Tibial nerve (tissue), 4 donors: ENCODE measurements at regions not wholly inside any gene's neighbourhood (a gene's known extent, or its start where the extent isn't known, plus 50 kb on each side); places are given as distances from the start of the nearest gene placed in this dataset.
A peak's percentile ranks its signal among the peaks of the same experiment; 100 is the strongest.

Experiments
- DNase-seq, 2 donors: peaks; one replicate each; pipeline ENCODE4 v3.0.0-alpha.2; 2019; ENCODE audit warnings: low spot score in 2 of 2
- H3K27ac ChIP-seq, 4 donors: fragments of 200-600 bp; sonication (generic) in 3 of 4; one replicate each; pipeline ENCODE4 v1.5.1; 2017 to 2019; ENCODE audit warnings: mild to moderate bottlenecking in 1 of 4
- H3K27me3 ChIP-seq, 2 donors: fragments of 200-600 bp; sonication (generic) in 1 of 2; one replicate each; pipeline versions ENCODE4 v1.5.1 to v1.6.0; 2017 to 2019
- H3K36me3 ChIP-seq, 3 donors: fragments of 200-600 bp; sonication (generic); one replicate each; pipeline ENCODE4 v1.5.1; 2018 to 2019
- H3K4me1 ChIP-seq, 4 donors: fragments of 200-600 bp; sonication (generic) in 3 of 4; one replicate each; pipeline ENCODE4 v1.5.1; 2017 to 2019
- H3K4me3 ChIP-seq, 4 donors: fragments of 200-600 bp; sonication (generic) in 3 of 4; one replicate each; pipeline ENCODE4 v1.5.1; 2017 to 2019; ENCODE audit warnings: mild to moderate bottlenecking in 1 of 4, moderate library complexity in 1 of 4
- H3K9me3 ChIP-seq, 4 donors: fragments of 200-600 bp; sonication (generic) in 3 of 4; one replicate each; pipeline ENCODE4 v1.5.1; 2017 to 2019
- EP300 ChIP-seq, 2 donors: sonication (generic); formaldehyde crosslinking; IDR thresholded peaks; one replicate each; pipeline ENCODE4 v1.6.1; 2017; ENCODE audit warnings: antibody characterized with exemption in 2 of 2, mild to moderate bottlenecking in 1 of 2
- POLR2A ChIP-seq, 2 donors: fragments of 450-650 bp; IDR thresholded peaks; one replicate each; pipeline ENCODE4 v1.6.1; 2017; ENCODE audit warnings: antibody characterized with exemption in 2 of 2, mild to moderate bottlenecking in 2 of 2, moderate library complexity in 2 of 2
- WGBS, 2 donors: methylation state at CpG; one replicate each; pipeline ENCODE4 v1.1.5; 2018; 5-methylcytosine and 5-hydroxymethylcytosine counted together
- TF ChIP-seq, protein P1 (sequence below), 5 experiments: fragments of 200-600 bp in 3 of 5; fragments of 450-650 bp in 2 of 5; sonication (generic) in 3 of 5; IDR thresholded peaks; one replicate each; pipeline ENCODE4 v1.5.1; 2016 to 2019; ENCODE audit warnings: antibody characterized with exemption in 5 of 5, mild to moderate bottlenecking in 3 of 5, moderate library complexity in 2 of 5

DNA sequence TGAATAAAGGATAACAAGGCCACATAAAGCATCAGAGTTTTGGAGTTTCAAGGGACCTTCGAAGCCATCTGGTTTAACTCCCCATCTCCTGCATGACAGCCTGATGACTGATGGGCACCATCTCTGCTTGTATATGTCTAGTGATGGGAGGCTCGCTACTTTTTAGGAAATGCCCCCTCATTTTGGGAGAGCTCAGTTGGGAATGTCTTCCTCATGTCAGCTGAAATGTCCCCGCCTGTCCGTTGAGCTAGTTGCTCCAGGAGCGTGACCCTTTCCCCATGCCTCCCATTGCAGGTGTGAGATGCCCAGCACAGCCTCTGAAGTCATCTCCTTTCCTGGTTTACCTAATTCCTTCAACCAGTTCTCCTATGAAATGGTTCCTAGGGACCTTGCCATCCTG is 69.6 kb upstream of the CAPRIN2 start:
- TF ChIP-seq EP300 (IDR thresholded peaks at IDR 0.05), result no peak
- no peak for TF ChIP-seq POLR2A (IDR thresholded peaks at IDR 0.05)
- TF ChIP-seq, protein P1, sequence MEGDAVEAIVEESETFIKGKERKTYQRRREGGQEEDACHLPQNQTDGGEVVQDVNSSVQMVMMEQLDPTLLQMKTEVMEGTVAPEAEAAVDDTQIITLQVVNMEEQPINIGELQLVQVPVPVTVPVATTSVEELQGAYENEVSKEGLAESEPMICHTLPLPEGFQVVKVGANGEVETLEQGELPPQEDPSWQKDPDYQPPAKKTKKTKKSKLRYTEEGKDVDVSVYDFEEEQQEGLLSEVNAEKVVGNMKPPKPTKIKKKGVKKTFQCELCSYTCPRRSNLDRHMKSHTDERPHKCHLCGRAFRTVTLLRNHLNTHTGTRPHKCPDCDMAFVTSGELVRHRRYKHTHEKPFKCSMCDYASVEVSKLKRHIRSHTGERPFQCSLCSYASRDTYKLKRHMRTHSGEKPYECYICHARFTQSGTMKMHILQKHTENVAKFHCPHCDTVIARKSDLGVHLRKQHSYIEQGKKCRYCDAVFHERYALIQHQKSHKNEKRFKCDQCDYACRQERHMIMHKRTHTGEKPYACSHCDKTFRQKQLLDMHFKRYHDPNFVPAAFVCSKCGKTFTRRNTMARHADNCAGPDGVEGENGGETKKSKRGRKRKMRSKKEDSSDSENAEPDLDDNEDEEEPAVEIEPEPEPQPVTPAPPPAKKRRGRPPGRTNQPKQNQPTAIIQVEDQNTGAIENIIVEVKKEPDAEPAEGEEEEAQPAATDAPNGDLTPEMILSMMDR (IDR thresholded peaks at IDR 0.05), result no peak
- Histone ChIP-seq H3K27ac (no peak overlapping the region), H3K9me3 (no peaks in the 10 kb centered on the region), H3K27me3 (no peaks in the 10 kb centered on the region), H3K4me3 (no peak overlapping the region), H3K4me1 (peaks cover 0 to 11% (median 5%) of the 10 kb centered on the region in 4 donors), H3K36me3 (no peaks in the 10 kb centered on the region)
- no peak for DNase-seq
- WGBS, 2 donors, result 97 to 100% methylated on average over 5 of the region's 5 CpGs

DNA sequence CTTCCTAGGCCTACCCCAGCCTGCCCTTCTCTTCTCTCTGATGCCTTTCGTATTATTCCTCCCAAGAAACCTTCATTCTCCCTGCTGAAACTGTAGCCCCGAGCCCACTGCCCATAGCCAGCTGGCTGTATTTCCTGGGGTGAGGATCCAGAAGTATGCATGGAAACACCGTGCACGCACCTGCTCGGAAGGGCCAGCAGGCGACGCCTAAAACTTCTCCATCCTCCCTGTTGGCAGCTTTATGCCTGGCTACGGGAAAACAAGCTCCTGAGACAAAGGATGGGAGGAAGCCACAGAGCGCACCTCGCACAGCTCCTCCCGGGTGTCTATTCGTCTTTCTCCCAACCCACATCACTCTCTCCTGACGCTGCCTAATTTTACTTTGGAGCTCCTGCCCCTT is 69.0 kb upstream of the CAPRIN2 start:
- Histone ChIP-seq H3K36me3 (no peaks in the 10 kb centered on the region), H3K4me3 (no peak overlapping the region), H3K27ac (no peak overlapping the region), H3K4me1 (peaks cover 0 to 11% (median 5%) of the 10 kb centered on the region in 4 donors), H3K27me3 (no peaks in the 10 kb centered on the region), H3K9me3 (no peaks in the 10 kb centered on the region)
- WGBS, 2 donors, result 85 to 91% methylated on average over 12 to 13 of the region's 13 CpGs
- TF ChIP-seq EP300 (IDR thresholded peaks at IDR 0.05) (no peak), POLR2A (IDR thresholded peaks at IDR 0.05) (no peak)
- TF ChIP-seq, protein P1 (IDR thresholded peaks at IDR 0.05), result no peak
- no peak for DNase-seq

GRCh38 chr12:30823156-30823699 is 68.5 kb upstream of the CAPRIN2 start:
- 39 to 63% methylated on average over 13 to 32 of the region's 32 CpGs for WGBS, 2 donors
- no peak for TF ChIP-seq POLR2A (IDR thresholded peaks at IDR 0.05)
- TF ChIP-seq, protein P1 (IDR thresholded peaks at IDR 0.05), result peak in 4 of 5 experiments; percentile 16 to 40 (median 24)
- TF ChIP-seq EP300 (IDR thresholded peaks at IDR 0.05), result no peak
- Histone ChIP-seq H3K4me3 (peak overlapping the region; percentile 40 to 59 (median 50)), H3K36me3 (no peaks in the 10 kb centered on the region), H3K27me3 (no peaks in the 10 kb centered on the region), H3K4me1 (peaks cover 0 to 11% (median 5%) of the 10 kb centered on the region in 4 donors), H3K9me3 (no peaks in the 10 kb centered on the region), H3K27ac (peak overlapping the region; percentile 60 to 80 (median 72))
- peak in 1 of 2 donors; percentile 21 for DNase-seq

- no peaks in the 10 kb centered on the region for H3K36me3 ChIP-seq
- no peaks in the 10 kb centered on the region for H3K27me3 ChIP-seq
- WGBS, 2 donors, result 11 to 16% methylated on average over 34 to 45 of the region's 50 CpGs
- peaks cover 0 to 11% (median 5%) of the 10 kb centered on the region in 4 donors for H3K4me1 ChIP-seq
- TF ChIP-seq POLR2A (IDR thresholded peaks at IDR 0.05), result peak in 1 of 2 donors; percentile 20
- TF ChIP-seq, protein P1 (IDR thresholded peaks at IDR 0.05), result peak in 2 of 5 experiments; percentile 7 to 9
- TF ChIP-seq EP300 (IDR thresholded peaks at IDR 0.05), result peak; percentile 33 to 52
- peak overlapping the region; percentile 40 to 59 (median 50) for H3K4me3 ChIP-seq
- no peaks in the 10 kb centered on the region for H3K9me3 ChIP-seq
- peak; percentile 47 to 63 for DNase-seq
- peak overlapping the region; percentile 60 to 80 (median 72) for H3K27ac ChIP-seq
Observed at GRCh38 chr12:30822385-30823155, 67.8 kb upstream of the CAPRIN2 start.

GRCh38 chr12:30820406-30820946 is 65.7 kb upstream of the CAPRIN2 start:
- H3K36me3 ChIP-seq, result no peaks in the 10 kb centered on the region
- no peak for DNase-seq
- H3K9me3 ChIP-seq, result no peaks in the 10 kb centered on the region
- no peak overlapping the region for H3K4me3 ChIP-seq
- no peaks in the 10 kb centered on the region for H3K27me3 ChIP-seq
- WGBS, 2 donors, result 28 to 39% methylated on average over 2 of the region's 2 CpGs
- H3K4me1 ChIP-seq, result peaks cover 0 to 11% (median 5%) of the 10 kb centered on the region in 4 donors
- no peak overlapping the region for H3K27ac ChIP-seq
- no peak for TF ChIP-seq POLR2A (IDR thresholded peaks at IDR 0.05)
- TF ChIP-seq, protein P1 (IDR thresholded peaks at IDR 0.05), result no peak
- TF ChIP-seq EP300 (IDR thresholded peaks at IDR 0.05), result no peak
